ENCODE measurements at regions not wholly inside any gene's neighbourhood (a gene's known extent, or its start where the extent isn't known, plus 50 kb on each side); places are given as distances from the start of the nearest gene placed in this dataset.

DNA sequence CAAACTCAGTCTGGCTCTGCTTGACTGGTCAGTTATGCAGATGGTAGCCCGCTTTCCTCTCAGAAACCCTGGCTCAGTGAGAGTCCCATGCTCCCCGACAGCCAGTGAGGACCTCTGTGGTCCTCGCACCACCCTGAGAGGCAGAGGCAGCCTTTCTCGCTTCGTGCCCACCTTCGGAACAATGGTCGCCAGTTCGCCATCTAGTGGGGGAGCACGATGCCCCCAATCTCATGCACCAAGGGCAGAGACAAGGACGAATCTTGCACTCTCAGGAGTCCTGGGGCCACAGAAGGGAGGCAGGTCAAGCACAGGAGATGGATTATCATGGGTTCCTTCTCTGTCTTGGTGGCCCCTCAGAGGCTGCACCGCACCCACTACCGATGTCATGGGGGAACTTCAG is 75.2 kb downstream of the RHCG start:
- no peak for DNase-seq (ENCODE audit: low spot score)

DNA sequence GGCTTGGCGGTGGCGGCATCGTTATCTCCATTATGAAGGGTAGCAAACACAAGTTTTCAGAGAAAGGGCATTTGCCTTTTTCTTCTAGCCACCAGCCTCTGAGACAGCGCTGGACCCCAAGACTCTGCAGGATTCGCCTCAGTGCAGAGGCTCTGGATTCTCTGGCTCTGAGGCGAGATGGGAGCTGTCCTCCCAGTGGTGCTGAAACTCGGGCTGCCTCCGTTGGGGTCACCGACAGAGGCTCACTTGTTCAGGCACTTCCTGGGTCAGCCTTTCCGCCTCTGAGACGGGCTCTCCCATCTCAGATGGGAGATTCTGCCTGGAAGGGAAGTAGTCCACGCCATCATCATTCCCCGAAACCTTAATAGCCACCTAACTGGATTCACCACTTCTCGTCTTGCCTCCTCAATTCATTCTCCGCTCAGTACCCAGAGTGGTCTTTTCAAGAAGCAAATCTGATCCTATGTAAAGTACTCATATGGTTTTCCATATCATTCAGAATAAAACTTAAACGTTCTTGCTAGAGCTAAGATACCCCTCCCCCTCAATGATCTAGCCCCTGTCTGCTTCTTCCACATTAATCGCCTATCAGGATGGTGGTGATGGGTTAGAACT is 76.9 kb downstream of the RHCG start:
- DNase-seq (ENCODE audit: low spot score): peak; percentile 66

DNA sequence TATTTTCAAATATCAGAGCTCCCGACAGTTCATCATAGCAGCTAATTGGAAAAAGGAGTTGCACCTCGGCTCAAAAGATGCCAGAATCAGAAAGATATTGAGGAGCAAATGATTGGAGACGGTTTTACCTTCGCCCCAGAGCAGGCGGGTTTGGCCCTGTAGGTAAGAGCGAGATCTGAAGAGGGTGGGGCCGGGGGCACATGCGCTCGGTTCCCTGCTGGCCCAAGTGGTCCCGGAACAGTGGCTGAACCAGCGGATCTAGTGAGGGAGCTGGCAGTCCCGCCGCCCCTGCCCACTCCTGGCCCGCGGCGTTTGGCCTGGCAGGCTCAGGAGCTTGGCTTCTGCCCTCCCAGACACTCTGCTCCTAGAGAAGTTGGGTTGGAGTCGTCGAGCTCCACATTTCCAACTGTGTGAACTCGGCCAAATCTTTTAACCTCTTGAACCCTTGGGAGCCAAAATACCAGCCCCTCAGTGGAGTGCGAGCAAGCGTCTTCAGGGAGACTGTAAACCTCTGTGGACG is 79.1 kb downstream of the RHCG start:
- no peak for DNase-seq (ENCODE audit: low spot score)

DNA sequence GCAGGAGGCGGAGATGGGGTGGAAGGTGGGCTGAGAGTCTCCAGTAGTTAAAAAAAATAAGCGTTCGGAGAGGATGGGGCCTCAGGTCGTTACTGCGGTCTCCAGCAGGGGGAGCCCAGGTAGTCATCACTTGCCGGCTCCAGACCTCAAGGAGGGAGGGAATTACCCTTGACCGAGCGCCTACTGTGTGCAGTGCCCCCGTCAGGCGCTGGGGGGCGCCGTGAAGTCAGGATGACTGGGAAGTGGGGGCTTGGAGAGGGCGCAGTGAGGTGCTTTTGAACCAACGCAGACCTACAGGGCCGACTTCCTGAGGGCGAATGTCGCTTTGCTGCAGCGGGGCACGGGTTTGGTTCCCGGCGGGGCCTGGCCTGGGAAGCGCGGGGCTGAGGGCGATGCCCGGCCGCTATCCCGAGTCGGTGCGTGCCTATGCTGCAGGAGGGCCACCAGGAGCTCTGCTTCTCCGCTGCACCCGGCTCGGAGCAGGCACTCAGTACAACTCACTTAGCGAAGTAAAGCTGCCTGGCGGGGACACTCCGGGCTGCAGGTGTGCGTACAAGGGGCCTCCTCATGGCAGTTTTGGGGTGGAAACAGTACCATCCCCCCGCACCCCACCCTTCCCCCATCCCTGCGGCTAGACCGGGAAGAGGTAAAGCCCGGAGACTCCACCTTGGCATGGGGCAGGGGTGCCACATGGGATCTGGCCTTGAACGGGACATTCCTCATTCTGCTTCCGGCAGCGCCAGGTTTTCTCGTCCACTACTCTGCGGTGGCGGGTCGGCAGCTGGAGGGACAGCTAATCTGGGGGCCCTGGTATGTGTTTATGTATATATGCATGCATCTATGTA is 79.8 kb downstream of the RHCG start:
- peak; percentile 90 for DNase-seq (ENCODE audit: low spot score)

DNA sequence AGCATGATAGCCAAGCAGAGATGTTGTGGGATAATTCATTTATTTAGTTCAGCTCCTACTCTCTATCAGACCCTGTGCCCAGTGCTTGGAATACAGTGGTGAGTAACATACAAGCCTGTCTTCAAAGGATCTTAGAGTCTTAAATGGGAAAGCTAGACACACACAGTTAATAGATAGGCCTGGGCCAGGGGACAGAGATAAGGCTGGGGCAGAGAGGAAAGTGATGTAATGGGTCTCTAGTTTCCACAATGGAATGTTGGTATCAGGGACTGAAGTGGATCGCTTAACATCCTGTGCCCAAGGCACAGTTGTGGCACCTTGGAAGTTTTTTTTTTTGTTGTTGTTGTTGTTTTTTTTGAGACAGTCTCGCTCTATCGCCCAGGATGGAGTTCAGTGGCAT is 79.9 kb upstream of the POLG start:
- no peak for DNase-seq (ENCODE audit: low spot score)

DNA sequence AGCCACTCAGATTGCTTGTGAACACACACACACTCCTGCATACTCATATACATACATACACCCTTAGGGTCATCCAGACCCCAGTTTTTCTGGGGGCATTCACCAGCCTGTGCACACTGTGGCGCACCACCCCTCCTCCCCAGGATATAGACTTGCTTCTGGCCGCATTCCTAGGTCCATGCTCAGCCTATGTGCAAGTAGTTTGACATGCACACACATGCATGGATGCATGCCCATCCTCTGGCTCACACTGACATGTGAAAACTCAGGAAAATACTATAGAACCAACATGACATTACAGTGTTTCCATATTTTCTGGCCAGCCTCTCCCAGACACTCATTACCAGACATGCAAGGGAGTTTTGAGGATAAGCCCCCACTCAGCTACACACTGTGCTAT is 79.3 kb upstream of the POLG start:
- no peak for DNase-seq (ENCODE audit: low spot score)

DNA sequence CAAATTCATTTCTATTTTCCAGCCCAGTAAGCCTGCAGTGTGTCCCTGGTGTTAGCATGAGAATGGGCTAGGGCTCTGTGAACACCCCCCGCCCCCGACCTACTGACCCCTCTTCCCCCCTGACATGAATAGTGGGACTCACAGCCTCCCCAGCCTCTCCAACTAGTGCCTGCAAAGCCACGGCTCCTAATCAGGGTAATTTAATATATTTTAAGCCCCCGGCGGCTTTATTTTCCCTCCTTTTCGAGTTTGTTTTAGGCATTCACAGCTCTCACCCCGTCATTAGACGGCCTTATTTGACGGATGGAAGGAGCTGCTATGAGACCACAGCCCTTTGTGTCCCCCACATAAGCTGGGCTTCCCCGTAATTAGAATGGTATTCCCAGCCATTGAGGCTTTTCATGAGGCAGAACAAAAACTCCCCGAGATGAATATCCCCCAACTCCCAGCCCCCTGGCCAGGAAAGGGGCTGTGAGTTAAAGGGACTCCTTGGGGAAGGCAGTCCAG is 78.3 kb upstream of the POLG start:
- no peak for DNase-seq (ENCODE audit: low spot score)

DNA sequence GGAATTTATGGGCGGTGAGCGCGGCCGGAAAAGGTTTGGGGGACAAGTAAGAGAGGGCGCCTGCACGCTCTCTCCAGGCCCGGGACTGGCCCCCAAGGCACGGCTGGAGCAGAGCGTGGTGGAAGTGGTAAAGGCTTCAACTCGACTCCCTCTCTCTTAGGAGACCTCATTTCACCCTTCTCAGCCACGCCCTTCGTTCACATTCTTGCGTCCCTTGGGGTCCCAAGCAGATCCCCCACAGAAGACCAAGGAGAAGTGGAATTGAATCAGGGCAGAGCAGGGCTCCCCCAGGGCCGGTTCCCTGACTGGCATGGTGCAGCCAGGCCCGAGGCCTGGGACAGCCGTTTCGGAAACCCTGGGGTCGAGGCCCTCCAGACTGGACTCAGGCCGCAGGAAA is 75.4 kb upstream of the POLG start:
- no peak for DNase-seq (ENCODE audit: low spot score)

DNA sequence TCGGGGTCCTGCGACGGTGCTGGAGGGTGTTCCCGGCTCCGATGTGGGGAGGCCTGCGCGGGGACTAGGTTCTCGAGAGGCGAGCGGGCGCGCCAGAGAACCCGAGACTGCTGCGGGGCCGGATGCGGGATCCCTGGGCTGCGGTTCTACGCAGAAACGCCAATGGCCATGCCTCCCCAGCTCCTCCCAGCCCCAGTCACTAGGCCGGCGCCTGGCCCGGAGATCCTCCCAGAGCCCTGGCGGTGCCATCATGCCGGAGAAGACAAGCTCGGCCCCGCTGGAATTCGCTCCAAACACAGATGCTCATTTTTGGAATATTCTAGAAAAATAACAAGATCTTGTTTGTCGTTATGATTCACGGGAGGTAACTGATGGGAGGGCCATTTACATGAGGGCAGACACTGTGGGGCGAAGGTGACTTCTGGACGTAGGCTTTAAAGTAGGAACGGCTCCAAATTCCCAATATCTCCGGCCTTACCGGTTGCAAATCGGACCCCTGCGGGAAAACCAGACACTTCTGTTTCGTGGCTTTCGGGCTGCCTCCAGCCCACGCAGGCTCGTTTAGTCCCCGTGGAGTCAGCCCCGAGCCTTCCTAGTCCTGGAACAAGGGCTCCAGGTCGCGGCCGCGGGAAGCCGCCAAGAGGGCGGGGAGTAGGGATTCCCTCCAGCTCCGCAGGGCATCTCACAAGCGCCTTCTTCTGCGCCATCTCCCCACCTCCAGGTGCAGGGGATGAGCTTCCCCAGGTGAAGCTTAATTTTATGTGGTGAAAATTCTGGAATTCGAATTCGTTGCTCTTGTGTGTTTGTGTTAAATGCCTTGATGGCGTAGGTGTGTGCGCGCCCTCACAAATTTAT is 74.8 kb upstream of the POLG start:
- no peak for DNase-seq (ENCODE audit: low spot score)

DNA sequence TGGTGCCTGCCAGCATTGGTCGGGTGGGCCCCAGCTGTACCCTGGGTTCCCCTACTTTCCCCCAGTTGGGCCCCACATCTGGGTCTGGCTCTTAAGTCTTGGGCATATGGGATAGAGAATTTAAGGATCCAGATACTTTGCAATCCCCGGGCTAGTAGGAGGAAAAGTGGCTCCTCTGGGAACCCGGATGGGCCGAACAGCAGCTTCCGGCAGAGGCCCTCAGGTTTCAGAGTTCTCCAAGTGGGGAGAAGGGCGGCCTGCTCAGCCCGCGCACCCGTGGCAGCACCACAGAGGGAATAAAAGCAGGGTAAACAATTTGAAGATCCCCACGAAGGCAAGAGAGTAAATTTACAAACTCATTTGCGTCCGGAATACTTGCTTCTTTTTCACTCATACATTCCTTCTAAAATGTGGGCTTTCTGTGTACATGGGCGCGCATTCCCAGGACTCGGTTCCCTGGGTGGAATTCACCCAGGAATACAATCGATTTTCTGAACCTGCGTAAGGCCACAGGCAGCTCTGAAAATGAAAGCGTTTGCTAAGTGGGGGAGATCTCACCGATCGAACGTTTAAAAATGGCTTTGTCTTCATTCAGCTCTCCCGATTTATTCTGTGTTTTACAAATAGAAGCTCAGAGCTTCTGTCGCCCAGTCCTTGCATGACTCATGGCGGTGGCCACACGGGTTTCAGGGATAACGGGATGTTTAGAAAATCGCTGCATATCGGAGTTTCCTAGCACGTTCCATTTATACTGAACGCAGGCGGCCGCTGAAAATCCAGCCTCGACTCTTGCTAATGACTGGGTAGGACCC is 74.0 kb upstream of the POLG start:
- no peak for DNase-seq (ENCODE audit: low spot score)

DNA sequence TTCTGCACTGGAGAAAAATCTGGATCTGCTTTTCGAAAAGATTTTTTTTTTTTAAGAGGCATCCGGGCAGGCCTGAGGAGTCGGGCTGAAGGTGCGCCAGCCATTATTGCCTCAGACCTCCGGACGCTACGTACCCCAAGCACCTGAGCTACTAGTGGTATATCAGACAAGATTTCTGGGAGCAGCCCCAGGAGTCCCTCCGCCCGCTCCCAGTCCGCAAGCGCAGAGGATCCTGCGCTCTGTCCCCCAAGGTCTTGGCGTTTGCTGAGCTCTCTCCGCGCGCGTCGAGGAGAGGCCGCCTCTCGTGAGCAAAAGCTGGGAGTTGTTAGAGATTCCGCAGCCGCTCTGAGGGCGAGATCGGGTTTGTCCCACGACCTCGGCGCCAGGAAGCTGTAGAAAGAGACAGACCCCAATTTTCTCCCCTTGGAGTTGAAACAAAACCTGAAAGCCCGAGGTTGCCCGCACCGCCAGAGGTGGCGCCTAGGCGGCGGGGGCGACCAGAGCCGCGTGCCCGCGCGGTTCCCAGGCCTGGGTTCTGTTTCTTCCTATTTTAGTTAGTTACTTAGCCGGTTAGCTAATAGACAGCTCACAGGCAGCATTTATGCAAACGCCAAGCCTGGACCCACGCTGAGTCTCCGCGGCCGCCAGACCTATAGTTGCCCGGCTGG is 72.5 kb upstream of the POLG start:
- DNase-seq (ENCODE audit: low spot score): no peak

DNA sequence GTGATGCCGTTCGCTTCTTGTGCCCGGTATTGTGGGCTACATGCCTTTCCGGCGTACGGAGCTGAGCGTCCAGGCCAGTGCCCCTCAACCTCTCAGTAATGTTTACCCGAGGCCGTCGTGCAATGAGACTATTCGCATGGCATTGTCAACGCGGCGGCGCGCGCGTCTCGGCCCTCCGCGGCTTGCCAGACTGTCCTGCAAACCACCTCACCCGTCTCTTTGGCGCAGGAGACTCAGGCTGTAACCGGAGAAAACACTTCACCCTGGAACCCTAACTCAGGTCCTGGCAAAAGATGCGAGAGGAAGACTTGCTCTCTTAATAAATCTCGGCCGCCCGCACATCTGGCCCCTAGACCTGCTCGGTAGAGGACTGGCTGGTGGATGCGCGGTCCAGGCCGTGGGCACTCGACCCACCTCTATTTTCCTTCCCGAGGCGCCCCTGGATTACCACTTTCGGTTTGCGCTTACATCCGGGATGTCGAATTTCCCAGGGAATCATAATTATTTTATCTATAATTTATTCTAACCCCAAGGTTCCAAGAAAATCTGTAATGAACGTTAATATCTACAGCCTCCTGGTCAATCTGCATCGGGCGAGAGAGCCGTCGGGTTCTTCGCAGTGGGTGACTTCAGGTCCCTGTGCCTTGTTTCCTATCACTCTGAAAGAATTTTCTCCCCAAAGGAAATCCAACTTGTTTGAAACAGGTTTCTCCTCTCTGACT is 71.8 kb upstream of the POLG start:
- DNase-seq (ENCODE audit: low spot score): no peak

DNA sequence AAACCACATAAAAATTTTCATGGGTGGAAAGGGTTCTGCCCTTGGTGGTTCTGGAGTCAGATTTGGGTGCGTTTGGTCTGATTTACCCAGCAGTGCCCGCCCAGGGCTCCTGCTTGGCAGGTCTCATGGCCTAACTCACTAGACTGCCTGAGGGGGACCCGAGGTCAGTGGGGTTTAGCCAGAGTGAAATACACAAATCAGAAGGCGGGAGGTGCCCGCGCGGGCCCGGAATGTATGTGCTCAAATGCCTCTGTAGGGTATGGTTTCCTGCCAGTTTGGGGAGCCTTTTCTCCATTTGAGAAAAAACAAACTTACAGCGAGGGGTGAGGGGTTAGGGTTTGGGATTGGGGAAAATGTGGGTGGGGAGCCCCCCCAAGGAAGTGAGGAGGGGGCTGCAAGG is 70.9 kb upstream of the POLG start:
- DNase-seq (ENCODE audit: low spot score): no peak

DNA sequence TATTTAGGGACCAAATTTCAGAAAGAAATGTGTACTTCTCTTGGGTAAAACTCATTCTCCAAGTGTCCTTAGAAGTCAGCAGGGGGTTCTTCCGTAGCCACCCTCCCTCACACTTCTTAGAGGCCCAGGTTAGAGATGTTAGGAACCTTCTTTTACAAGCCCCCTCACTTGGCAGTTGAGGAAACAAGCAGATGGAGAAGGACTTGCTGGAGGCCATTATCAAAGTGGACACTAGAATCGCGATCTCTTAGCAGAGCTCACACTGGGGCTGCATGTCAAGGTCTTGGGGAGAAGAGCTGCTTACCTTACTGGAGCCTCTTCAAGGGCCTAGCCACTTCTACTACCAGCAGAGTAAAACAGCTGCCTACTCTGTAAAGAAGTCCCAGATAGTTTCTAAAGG is 69.4 kb upstream of the POLG start:
- DNase-seq (ENCODE audit: low spot score): no peak

DNA sequence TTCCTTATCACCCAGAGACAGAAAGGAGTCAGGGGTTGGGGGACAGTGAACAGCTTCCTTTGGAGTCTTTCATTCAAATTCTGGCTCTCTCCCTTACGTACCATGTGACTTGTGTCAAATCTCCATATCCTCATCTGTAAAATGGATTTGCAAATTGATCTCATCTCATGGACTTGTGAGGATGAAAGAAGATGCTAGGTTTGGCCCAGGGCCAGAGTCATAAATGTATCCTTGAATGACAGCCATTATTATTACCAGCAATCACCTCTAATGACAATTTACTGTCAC is 67.8 kb upstream of the POLG start:
- DNase-seq (ENCODE audit: low spot score): no peak

DNA sequence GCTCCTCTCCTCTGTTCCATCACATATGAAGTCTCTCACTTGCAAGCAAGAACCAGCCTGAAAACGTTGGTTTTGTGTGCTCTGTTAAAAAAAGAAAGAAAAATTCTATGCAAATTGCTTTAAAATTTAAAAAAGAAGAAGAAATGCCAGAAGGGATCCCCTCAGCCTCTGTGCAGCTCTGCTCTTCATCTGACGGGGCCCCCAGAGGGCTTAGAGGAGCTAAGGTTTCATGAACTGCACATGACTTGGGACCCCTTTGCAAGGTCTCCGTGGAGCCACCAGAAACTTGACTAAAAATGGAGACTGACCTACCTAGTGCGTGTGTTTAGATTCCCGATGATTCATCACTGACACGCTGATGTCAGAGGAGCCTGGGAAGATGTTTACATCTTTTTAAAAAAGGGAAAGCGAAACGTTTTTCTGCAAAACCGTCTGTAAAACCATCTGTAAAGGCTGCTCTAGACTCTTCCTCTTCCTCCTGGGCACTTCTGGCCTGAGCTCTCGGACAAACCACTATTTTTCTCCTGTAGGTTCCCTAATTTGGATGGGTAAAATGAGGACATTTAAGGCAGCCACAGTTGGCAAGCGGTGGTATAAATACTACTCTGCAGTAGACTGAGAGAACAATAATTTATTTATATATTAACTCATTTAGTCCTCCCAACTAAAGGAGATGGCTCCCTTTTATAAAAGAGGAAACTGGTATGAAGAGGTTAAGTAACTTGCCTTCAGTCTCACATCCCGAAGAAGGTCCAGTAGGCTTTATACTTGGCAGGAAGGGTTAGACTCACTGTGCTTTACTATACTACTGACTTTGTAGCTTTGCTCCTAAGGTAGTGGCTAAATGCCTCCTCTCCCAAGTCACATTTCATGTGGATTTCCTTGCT is 67.2 kb upstream of the POLG start:
- DNase-seq (ENCODE audit: low spot score): peak; percentile 83

DNA sequence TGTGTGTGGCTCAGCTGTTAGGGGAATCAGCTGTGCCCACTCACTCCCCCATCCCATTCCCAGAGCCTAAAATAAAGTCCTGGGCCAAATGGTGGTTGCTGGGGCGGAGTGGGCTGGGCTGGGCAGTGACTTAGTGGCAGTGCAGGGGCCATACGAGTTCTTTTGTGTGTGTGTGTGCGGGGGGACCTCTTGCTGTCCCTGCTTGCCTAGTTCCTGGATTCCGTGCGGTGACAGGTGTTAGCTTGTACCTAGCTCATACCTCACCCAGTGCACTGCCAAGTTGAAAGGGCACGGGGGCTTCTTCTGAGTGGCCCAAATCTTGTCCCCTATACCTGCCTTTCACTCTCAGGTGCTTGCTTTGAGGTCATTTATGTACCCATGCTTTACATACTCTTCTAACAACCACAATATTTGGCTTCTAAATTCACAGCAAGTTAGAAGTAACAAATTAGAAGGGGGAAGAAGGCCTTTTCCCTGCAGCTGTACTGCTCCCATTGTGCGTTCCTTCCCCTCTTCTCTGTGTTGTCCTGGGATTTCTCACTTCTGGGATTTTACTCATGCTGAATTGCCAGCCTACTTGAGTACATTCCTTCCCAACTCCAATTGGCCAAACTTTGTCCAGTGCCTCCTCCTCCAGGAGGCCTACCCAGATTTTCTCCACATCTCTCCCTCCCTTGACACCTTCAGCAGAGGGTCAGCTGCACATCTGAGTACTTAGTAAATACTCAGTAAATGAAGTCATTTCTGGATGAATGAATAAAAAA is 66.3 kb upstream of the POLG start:
- DNase-seq (ENCODE audit: low spot score): no peak

DNA sequence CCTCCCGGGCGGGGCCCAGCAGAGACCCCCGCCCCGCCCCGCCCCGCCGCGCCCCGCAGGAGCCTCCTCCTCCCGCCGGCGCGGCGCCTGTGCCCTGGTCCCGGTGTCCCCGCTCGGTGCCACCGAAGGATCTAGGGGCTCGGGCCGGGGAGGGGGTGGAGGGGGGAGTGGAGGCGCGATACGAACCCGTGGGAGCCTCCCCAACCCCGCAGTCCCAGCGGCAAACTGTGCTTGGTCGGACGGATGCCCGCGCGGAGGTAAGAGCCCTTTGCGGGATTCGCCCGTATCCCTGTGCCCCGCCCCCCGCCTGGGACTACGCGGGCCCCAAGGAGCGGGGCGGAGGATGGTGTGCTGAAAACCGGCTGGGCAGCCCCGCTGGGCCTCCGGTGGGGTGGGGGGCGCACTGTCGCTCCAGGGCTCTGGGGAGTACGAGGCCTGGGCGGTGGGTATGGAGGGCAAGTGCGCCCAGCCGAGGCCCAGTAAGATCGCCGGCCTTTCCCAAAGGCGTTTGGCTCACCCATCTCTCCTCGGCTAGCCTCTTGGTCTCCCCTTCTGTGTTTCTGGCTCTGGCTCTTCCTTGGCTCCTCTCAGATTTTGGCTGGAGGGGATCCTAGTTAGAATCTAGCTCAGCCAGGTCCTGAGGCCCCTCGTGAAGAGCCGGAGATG is 65.6 kb upstream of the POLG start:
- DNase-seq (ENCODE audit: low spot score): no peak

Data from AG08396 (cell line).